MCF 10A (cell line): ENCODE measurements at regions not wholly inside any gene's neighbourhood (a gene's known extent, or its start where the extent isn't known, plus 50 kb on each side); places are given as distances from the start of the nearest gene placed in this dataset.

ENCODE experiments used
- BruUV-seq: library from RNA; stranded (reverse); fragments of 400-500 nt; replicated peaks from 2 replicates; lab custom pipeline; 2021; lab: Mats Ljungman, UMichigan
- CTCF ChIA-PET: fragments of 300-600 bp; sonication (Branson Sonifier 250); formaldehyde crosslinking; extraction: SDS; loops from one replicate; lab custom pipeline; 2021; ENCODE audit warnings: antibody characterized with exemption, inconsistent platforms; lab: Yijun Ruan, JAX
- POLR2A ChIA-PET: fragments of 300-600, 350-650 bp; sonication (Branson Sonifier 250); formaldehyde crosslinking; extraction: SDS; loops from one replicate; lab custom pipeline; 2020; ENCODE audit warnings: antibody characterized with exemption, inconsistent platforms; lab: Yijun Ruan, JAX
- DNase-seq: peaks from one replicate; pipeline ENCODE4 v3.0.0-alpha.2; 2018; ENCODE audit not compliant: unreplicated experiment
- H3K27ac Mint-ChIP-seq: one replicate; pipeline ENCODE4 v1.8.0; 2022; ENCODE audit warnings: mild to moderate bottlenecking, low read depth, mixed read lengths; ENCODE audit not compliant: unreplicated experiment
- H3K27me3 Mint-ChIP-seq: one replicate; pipeline ENCODE4 v1.8.0; 2022; ENCODE audit warnings: mixed read lengths; ENCODE audit not compliant: insufficient read depth, unreplicated experiment
- H3K36me3 Mint-ChIP-seq: one replicate; pipeline ENCODE4 v1.8.0; 2022; ENCODE audit warnings: mild to moderate bottlenecking, moderate library complexity, mixed read lengths; ENCODE audit not compliant: insufficient read depth, unreplicated experiment
- H3K4me1 Mint-ChIP-seq: one replicate; pipeline ENCODE4 v1.8.0; 2022; ENCODE audit warnings: mixed read lengths; ENCODE audit not compliant: insufficient read depth, unreplicated experiment
- H3K4me3 Mint-ChIP-seq: one replicate; pipeline ENCODE4 v1.8.0; 2022; ENCODE audit warnings: mild to moderate bottlenecking, moderate library complexity, mixed read lengths; ENCODE audit not compliant: unreplicated experiment
- H3K9me3 Mint-ChIP-seq: one replicate; pipeline ENCODE4 v1.8.0; 2022; ENCODE audit warnings: mixed read lengths; ENCODE audit not compliant: unreplicated experiment
- CTCF ChIP-seq: fragments of 200-600 bp; IDR thresholded peaks from one replicate; pipeline ENCODE4 v1.8.0; 2022; ENCODE audit warnings: antibody characterized with exemption, mild to moderate bottlenecking; ENCODE audit not compliant: unreplicated experiment
- intact Hi-C: fragments of 100-400 bp; cut with micrococcal nuclease; formaldehyde crosslinking; loops from 2 replicates; pipeline ENCODE4 v1.14.1; 2022

DNA sequence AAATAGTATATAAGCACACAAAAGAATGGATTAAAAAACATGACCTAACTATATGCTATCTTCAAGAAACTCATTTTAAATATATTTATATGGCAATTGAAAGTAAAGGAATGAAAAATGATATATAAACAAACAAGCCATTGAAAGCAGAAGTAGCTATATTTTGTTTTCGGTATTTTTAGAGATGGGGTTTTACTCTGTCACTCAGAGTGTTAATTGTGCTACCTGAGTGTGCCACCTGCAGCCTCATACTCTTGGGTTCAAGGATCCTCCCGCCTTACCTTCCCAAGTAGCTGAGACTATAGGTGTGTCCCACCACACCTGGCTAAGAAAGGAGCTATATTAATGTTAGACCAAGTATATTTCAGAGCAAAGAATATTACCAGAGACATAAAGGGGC, 624.1 kb downstream of the BUD13 start:
- BruUV-seq: no TSS peak
- H3K9me3 Mint-ChIP-seq: peaks cover 14% of the 10 kb centered on the region
- no peaks in the 10 kb centered on the region for H3K27me3 Mint-ChIP-seq
- CTCF ChIA-PET: interaction anchor here (0.5 kb wide), 1 partner anchor 99 kb away, joined by 3 read pairs; no protein-coding TSS in a partner anchor
- no peak for TF ChIP-seq CTCF
- intact Hi-C loops: no loop called here
- H3K4me1 Mint-ChIP-seq: no peaks in the 10 kb centered on the region
- DNase-seq: no peak
- H3K4me3 Mint-ChIP-seq: no peak overlapping the region
- no peak overlapping the region for H3K27ac Mint-ChIP-seq
- POLR2A ChIA-PET: no interaction called here
- no peaks in the 10 kb centered on the region for H3K36me3 Mint-ChIP-seq

GRCh38 chr11:116148056-116148455, 624.7 kb downstream of the BUD13 start:
- TF ChIP-seq CTCF: no peak
- DNase-seq: no peak
- ChIA-PET CTCF (no interaction called here), POLR2A (no interaction called here)
- intact Hi-C loops: no loop called here
- Mint-ChIP-seq H3K4me1 (no peaks in the 10 kb centered on the region), H3K4me3 (no peak overlapping the region), H3K36me3 (no peaks in the 10 kb centered on the region), H3K27ac (no peak overlapping the region), H3K27me3 (no peaks in the 10 kb centered on the region), H3K9me3 (peaks cover 14% of the 10 kb centered on the region)
- no TSS peak for BruUV-seq

DNA sequence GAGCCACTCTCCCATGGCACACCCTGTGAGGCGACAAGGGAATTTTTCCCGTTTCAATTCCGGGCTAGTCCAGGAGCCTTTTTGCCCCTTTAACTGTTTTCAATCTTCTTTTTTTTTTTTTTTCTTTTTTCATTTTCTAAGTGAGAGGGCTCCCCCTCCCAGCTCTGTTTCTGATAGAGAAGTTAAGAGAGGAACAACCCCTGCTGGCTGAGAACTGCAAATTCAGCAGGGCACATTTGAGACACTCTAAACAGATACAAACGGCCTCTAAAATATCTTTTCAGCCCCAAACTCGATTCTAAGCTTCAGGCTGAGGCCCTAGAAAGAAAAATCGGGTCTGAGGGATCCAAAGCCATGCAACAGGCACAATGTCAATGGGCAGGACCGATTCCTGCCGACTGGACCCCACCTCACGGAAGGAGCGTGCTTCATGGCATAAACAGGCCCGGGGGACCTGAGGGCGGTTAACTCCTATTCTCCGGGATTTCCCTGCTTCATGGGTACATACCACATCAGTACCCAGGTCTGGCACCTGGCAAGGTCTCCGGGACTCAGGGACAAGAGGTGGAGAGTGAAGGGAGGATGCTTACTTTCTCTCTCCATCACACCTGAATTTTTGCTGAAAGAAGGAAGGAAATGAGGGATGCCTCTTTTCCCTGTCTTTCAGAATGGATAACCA, 627.5 kb downstream of the BUD13 start:
- peaks cover 24% of the 10 kb centered on the region for H3K9me3 Mint-ChIP-seq
- no peaks in the 10 kb centered on the region for H3K27me3 Mint-ChIP-seq
- no peak for DNase-seq
- H3K4me1 Mint-ChIP-seq: no peaks in the 10 kb centered on the region
- H3K27ac Mint-ChIP-seq: no peak overlapping the region
- no TSS peak for BruUV-seq
- TF ChIP-seq CTCF: no peak
- intact Hi-C loops: no loop called here
- H3K36me3 Mint-ChIP-seq: no peaks in the 10 kb centered on the region
- ChIA-PET POLR2A (no interaction called here), CTCF (no interaction called here)
- H3K4me3 Mint-ChIP-seq: no peak overlapping the region

GRCh38 chr11:116144387-116144958, 628.3 kb downstream of the BUD13 start:
- no peaks in the 10 kb centered on the region for H3K27me3 Mint-ChIP-seq
- intact Hi-C loops: no loop called here
- ChIA-PET CTCF (no interaction called here), POLR2A (no interaction called here)
- BruUV-seq: no TSS peak
- H3K4me3 Mint-ChIP-seq: no peak overlapping the region
- H3K36me3 Mint-ChIP-seq: no peaks in the 10 kb centered on the region
- H3K4me1 Mint-ChIP-seq: no peaks in the 10 kb centered on the region
- DNase-seq: no peak
- TF ChIP-seq CTCF: no peak
- H3K27ac Mint-ChIP-seq: no peak overlapping the region
- peaks cover 24% of the 10 kb centered on the region for H3K9me3 Mint-ChIP-seq
